ENCODE measurements at regions not wholly inside any gene's neighbourhood (a gene's known extent, or its start where the extent isn't known, plus 50 kb on each side); places are given as distances from the start of the nearest gene placed in this dataset.
"Not testable (repeated sequence)": the region's sequence is repeated elsewhere in the genome, so short reads cannot be mapped to it uniquely, and the experiment has no call there.

- no peak for DNase-seq
Observed at GRCh38 chr9:24073007-24073592, 247.1 kb upstream of the ELAVL2 start.

DNA sequence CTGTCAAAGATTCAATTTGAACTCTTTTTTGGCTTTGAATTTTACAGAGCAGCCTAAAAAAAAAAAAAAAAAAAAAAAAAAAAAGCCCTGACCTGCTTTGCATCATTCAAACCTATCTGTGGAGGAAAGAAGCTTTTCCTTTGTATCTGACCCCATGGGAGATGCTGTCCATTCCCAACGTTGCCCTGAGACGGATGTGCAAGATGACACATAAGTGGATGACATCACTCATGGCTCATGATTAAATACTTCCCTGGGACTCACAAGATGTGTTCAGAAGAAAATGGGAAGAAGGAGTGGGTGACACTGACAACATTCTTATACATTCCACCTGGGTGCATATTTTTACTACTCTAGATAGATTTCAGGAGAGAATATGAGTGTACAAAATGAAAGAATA lies 245.7 kb upstream of the ELAVL2 start:
- DNase-seq, result no peak

DNA sequence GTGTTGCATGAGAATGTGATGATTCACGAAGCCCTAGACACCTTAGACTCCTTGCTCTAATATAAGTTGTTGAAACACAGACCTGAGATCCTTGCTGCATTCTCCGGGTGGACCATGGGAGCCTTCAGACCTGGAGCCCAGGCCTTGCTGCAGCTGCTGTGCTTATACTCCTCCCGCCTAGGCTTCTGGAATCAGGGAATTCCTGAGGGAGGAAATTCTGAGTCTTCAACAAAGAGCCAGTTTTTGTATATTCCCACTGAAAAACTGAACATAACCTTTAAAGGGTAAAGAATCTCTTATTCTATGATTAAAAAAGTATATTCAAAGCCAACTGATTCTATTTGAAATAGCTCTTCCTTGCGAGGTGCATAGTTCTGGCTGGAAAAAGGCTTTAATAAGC lies 245.1 kb upstream of the ELAVL2 start:
- DNase-seq, result no peak

GRCh38 chr9:24067107-24067506 lies 241.1 kb upstream of the ELAVL2 start:
- DNase-seq, result not testable (repeated sequence)

GRCh38 chr9:24059651-24060050 lies 233.6 kb upstream of the ELAVL2 start:
- no peak for DNase-seq

- no peak for DNase-seq
Observed at GRCh38 chr9:24051587-24051986, 225.5 kb upstream of the ELAVL2 start.

GRCh38 chr9:24050239-24050638 lies 224.2 kb upstream of the ELAVL2 start:
- not testable (repeated sequence) for DNase-seq

DNA sequence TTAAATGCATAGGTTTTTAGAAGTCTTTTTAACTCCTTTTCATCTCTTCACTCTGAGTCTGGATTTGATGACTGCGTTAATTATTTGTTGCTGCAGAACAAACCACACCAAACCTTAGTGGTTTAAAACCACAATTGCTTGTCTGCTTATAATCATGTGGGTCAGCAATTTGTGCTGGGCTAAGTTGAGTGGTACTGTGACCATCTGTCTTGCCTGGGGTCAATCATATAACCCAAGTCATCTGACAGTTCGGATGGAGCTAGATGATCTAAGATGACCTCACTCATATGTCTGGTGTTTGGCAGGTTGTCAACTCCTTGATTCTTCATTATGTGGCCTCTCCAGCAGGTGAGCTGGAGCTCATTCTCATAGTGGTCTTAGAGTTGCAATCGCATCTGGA lies 219.1 kb upstream of the ELAVL2 start:
- DNase-seq, result no peak

- DNase-seq, result no peak
Observed at GRCh38 chr9:24044576-24044975, 218.5 kb upstream of the ELAVL2 start.

GRCh38 chr9:24041160-24041690 lies 215.2 kb upstream of the ELAVL2 start:
- DNase-seq, result peak in 1 of 56 donors; percentile 9

GRCh38 chr9:24036459-24036858 lies 210.4 kb upstream of the ELAVL2 start:
- peak in 6 of 56 donors; percentile 1 to 12 (median 6) for DNase-seq

DNA sequence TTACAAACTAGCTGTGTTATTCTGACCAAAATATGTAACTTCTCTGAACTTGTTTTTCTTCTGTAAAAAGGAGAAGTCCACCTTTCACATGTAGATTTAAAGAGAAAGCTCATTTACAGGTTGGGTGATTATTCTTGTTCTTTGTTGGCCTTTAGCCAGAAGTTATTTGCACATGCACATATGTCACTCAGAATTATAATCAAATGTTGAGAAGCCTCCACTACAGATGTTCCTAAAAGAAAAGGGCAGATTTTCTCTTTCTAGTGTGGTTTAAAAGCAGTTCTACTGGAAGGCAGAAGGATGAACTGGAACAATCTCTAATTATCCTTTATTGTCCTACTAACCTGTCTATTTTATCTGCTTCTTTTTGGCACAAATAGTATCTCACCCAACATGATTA lies 209.8 kb upstream of the ELAVL2 start:
- DNase-seq, result no peak

GRCh38 chr9:24011881-24012280 lies 185.8 kb upstream of the ELAVL2 start:
- DNase-seq, result no peak

DNA sequence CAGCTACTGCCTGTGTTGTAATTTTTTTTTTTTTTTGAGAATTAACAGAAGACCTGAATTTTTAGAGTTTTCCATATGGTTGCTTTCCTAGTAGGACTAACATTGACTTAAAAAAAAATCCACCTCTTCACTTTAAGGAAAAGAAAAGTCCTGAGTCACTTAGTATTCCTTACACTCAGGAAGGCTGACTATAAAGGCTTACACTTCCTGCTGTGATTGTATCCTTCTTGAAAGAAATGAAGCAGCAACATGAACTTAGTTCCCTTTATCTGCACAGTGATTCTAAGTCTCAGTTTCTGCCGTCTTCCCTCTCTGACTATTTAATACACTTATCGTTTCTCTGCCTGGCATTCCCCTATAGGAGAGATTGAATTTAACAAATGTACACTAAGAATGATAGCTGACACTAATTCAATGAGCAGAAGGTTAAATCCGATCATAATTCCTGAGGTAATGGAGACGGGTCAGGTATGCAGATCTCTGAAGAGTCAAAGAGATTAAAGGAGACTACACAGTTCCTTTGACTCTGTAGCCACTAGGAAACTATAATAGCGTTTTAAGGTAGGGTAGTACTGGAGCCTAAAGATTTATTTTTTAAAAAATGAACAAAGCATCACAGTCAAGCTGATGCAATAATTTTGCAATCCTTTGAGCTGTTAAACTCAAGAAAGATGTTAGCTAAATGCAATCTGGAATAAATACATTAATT lies 185.1 kb upstream of the ELAVL2 start:
- no peak for DNase-seq

DNA sequence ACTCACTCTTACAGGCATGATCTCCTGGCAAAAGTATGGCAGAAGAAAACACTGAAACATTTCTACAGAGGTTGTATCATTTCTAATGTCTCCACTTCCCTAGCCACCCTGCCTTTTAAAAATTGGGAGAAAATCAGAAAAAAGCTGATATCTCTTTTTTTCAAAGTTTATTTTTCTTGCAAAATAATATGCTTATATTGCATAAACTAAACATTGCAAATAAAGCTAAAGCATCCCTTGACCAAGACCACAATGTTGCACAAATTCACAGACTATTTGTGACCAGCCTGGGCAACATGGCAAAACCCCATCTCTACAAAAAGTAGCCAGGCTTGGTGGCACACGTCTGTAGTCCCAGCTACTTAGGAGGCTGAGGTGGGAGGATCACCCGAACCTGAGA lies 183.3 kb upstream of the ELAVL2 start:
- DNase-seq, result no peak

- DNase-seq, result no peak
Observed at GRCh38 chr9:24007185-24007584, 181.1 kb upstream of the ELAVL2 start.

GRCh38 chr9:23991874-23992273 lies 165.8 kb upstream of the ELAVL2 start:
- DNase-seq, result not testable (repeated sequence)

- no peak for DNase-seq
Observed at GRCh38 chr9:23979491-23979890, 153.5 kb upstream of the ELAVL2 start.

- no peak for DNase-seq
Observed at GRCh38 chr9:23962101-23962500, 136.1 kb upstream of the ELAVL2 start.

GRCh38 chr9:23945897-23946296 lies 119.9 kb upstream of the ELAVL2 start:
- DNase-seq, result no peak

GRCh38 chr9:23941051-23941450 lies 115.0 kb upstream of the ELAVL2 start:
- no peak for DNase-seq

DNA sequence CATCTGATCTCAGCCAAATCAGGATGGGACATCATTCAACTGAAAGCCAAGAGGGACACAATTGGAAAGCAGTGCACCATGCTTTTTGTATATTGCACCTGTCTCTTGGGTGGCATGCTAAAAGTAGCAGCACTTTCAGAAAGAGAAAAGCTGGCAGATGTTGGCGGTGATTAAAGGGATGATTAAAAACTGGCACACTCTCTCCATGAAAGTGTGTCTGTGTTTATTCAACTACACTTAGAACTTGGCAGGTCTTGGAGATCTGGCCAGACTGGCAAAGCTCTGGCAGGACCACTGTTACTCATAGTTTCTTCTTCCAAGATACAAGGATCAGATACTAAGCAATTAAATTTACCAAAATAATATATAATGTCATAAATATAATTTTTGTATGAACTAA lies 112.9 kb upstream of the ELAVL2 start:
- no peak for DNase-seq

- no peak for DNase-seq
Observed at GRCh38 chr9:23934291-23934906, 108.4 kb upstream of the ELAVL2 start.

All from amygdala (tissue), 56 donors.